ENCODE measurements at regions not wholly inside any gene's neighbourhood (a gene's known extent, or its start where the extent isn't known, plus 50 kb on each side); places are given as distances from the start of the nearest gene placed in this dataset.

- no peak for TF ChIP-seq CTCF (IDR thresholded peaks at IDR 0.05)
- TF ChIP-seq POLR2A (IDR thresholded peaks at IDR 0.05) = no peak
These were observed 774.6 kb upstream of the CRIM1 start for GRCh38 chr2:35580956-35581355.
